ENCODE measurements at regions not wholly inside any gene's neighbourhood (a gene's known extent, or its start where the extent isn't known, plus 50 kb on each side); places are given as distances from the start of the nearest gene placed in this dataset.
"Not testable (repeated sequence)": the region's sequence is repeated elsewhere in the genome, so short reads cannot be mapped to it uniquely, and the experiment has no call there.

- DNase-seq (ENCODE audit: low spot score): no peak
Measured at GRCh38 chr9:13941714-13942113, 372.2 kb downstream of the NFIB start.

- no peak for DNase-seq (ENCODE audit: low spot score)
Measured at GRCh38 chr9:13939701-13940490, 374.0 kb downstream of the NFIB start.

- no peak for DNase-seq (ENCODE audit: low spot score)
Measured at GRCh38 chr9:13939134-13939533, 374.8 kb downstream of the NFIB start.

- no peak for DNase-seq (ENCODE audit: low spot score)
Measured at GRCh38 chr9:13934416-13934815, 379.5 kb downstream of the NFIB start.

GRCh38 chr9:13933268-13933656 is 380.7 kb downstream of the NFIB start:
- no peak for DNase-seq (ENCODE audit: low spot score)

- no peak for DNase-seq (ENCODE audit: low spot score)
Measured at GRCh38 chr9:13932528-13933267, 381.2 kb downstream of the NFIB start.

GRCh38 chr9:13929013-13929412 is 384.9 kb downstream of the NFIB start:
- no peak for DNase-seq (ENCODE audit: low spot score)

GRCh38 chr9:13923381-13923780 is 390.6 kb downstream of the NFIB start:
- no peak for DNase-seq (ENCODE audit: low spot score)

GRCh38 chr9:13920557-13920956 is 393.4 kb downstream of the NFIB start:
- no peak for DNase-seq (ENCODE audit: low spot score)

GRCh38 chr9:13919401-13919800 is 394.5 kb downstream of the NFIB start:
- DNase-seq (ENCODE audit: low spot score): no peak

- no peak for DNase-seq (ENCODE audit: low spot score)
Measured at GRCh38 chr9:13917534-13917933, 396.4 kb downstream of the NFIB start.

- no peak for DNase-seq (ENCODE audit: low spot score)
Measured at GRCh38 chr9:13915591-13916301, 398.2 kb downstream of the NFIB start.

GRCh38 chr9:13915131-13915530 is 398.8 kb downstream of the NFIB start:
- no peak for DNase-seq (ENCODE audit: low spot score)

GRCh38 chr9:13911473-13911872 is 402.5 kb downstream of the NFIB start:
- no peak for DNase-seq (ENCODE audit: low spot score)

GRCh38 chr9:13907842-13908241 is 406.1 kb downstream of the NFIB start:
- DNase-seq (ENCODE audit: low spot score): not testable (repeated sequence)

- DNase-seq (ENCODE audit: low spot score): no peak
Measured at GRCh38 chr9:13904746-13905145, 409.2 kb downstream of the NFIB start.

GRCh38 chr9:13904311-13904710 is 409.6 kb downstream of the NFIB start:
- no peak for DNase-seq (ENCODE audit: low spot score)

GRCh38 chr9:13902286-13903066 is 411.5 kb downstream of the NFIB start:
- DNase-seq (ENCODE audit: low spot score): no peak

- no peak for DNase-seq (ENCODE audit: low spot score)
Measured at GRCh38 chr9:13901176-13901575, 412.8 kb downstream of the NFIB start.

- DNase-seq (ENCODE audit: low spot score): no peak
Measured at GRCh38 chr9:13900449-13900848, 413.5 kb downstream of the NFIB start.

GRCh38 chr9:13899924-13900323 is 414.0 kb downstream of the NFIB start:
- no peak for DNase-seq (ENCODE audit: low spot score)

- DNase-seq (ENCODE audit: low spot score): no peak
Measured at GRCh38 chr9:13898957-13899356, 415.0 kb downstream of the NFIB start.
